ENCODE measurements at regions not wholly inside any gene's neighbourhood (a gene's known extent, or its start where the extent isn't known, plus 50 kb on each side); places are given as distances from the start of the nearest gene placed in this dataset.

- no peak for TF ChIP-seq CTCF (IDR thresholded peaks at IDR 0.05 in 2 of 3, conservative IDR thresholded peaks at IDR 0.05 in 1 of 3; ENCODE audit: control insufficient read depth in 2 of 3, extremely low read depth in 1 of 3, insufficient read depth in 1 of 3, low read depth in 3 of 3, low read length in 3 of 3)
- TF ChIP-seq KAT2A (conservative IDR thresholded peaks at IDR 0.05; ENCODE audit: control insufficient read depth, low read depth, low read length), result no peak
- TF ChIP-seq CHD4 (IDR thresholded peaks at IDR 0.05), result no peak
These were observed 1164.1 kb upstream of the CNTN5 start for GRCh38 chr11:97856666-97857065.

All from GM12878 (cell line).